Spleen (tissue), 11 donors: ENCODE measurements at regions not wholly inside any gene's neighbourhood (a gene's known extent, or its start where the extent isn't known, plus 50 kb on each side); places are given as distances from the start of the nearest gene placed in this dataset.

Experiments used
- DNase-seq: peaks from one replicate; pipeline ENCODE4 v3.0.0-alpha.2; 2020
- H3K27ac ChIP-seq, 8 donors: fragments of 200-600 bp; sonication (generic) in 7 of 8; 1 replicate in 4 of 8; 2 replicates in 4 of 8; pipeline versions ENCODE4 v1.5.0 to v1.8.0; 2016 to 2021; ENCODE audit warnings: inconsistent platforms in 4 of 8, mild to moderate bottlenecking in 4 of 8, moderate library complexity in 1 of 8
- H3K27me3 ChIP-seq, 7 donors: fragments of 200-600 bp; sonication (generic) in 6 of 7; replicated peaks in 1 of 7; 1 replicate in 4 of 7; 2 replicates in 3 of 7; pipeline versions ENCODE4 v1.5.0 to v1.8.0; 2016 to 2021; ENCODE audit warnings: inconsistent platforms in 3 of 7, mild to moderate bottlenecking in 1 of 7
- H3K36me3 ChIP-seq, 6 donors: fragments of 200-600 bp; sonication (generic) in 5 of 6; 1 replicate in 4 of 6; 2 replicates in 2 of 6; pipeline versions ENCODE4 v1.5.0 to v1.8.0; 2016 to 2021; ENCODE audit warnings: inconsistent platforms in 2 of 6
- H3K4me1 ChIP-seq, 6 donors: fragments of 200-600 bp; sonication (generic) in 5 of 6; 1 replicate in 3 of 6; 2 replicates in 3 of 6; pipeline versions ENCODE4 v1.5.0 to v1.8.0; 2016 to 2021; ENCODE audit warnings: inconsistent platforms in 3 of 6
- H3K4me3 ChIP-seq, 8 donors: fragments of 200-600 bp; sonication (generic) in 7 of 8; 1 replicate in 4 of 8; 2 replicates in 4 of 8; pipeline versions ENCODE4 v1.5.0 to v1.8.0; 2016 to 2021; ENCODE audit warnings: inconsistent platforms in 4 of 8, mild to moderate bottlenecking in 4 of 8, moderate library complexity in 2 of 8
- H3K9me3 ChIP-seq, 8 donors: fragments of 200-600 bp; sonication (generic) in 7 of 8; 1 replicate in 4 of 8; 2 replicates in 4 of 8; pipeline versions ENCODE4 v1.5.0 to v1.8.0; 2016 to 2021; ENCODE audit warnings: inconsistent platforms in 4 of 8
- CTCF ChIP-seq, 11 experiments: fragments of 200-600 bp in 7 of 11; fragments of 450-650 bp in 4 of 11; sonication (generic) in 4 of 11; IDR thresholded peaks in 8 of 11; conservative IDR thresholded peaks in 3 of 11; 1 replicate in 7 of 11; 2 replicates in 4 of 11; pipeline versions ENCODE4 v1.4.0 to v1.8.0; 2016 to 2021; ENCODE audit warnings: antibody characterized with exemption in 11 of 11, inconsistent platforms in 4 of 11, mild to moderate bottlenecking in 1 of 11
- POLR2A ChIP-seq, 3 donors: fragments of 450-650 bp; IDR thresholded peaks; one replicate each; pipeline ENCODE4 v1.5.1; 2017; ENCODE audit warnings: antibody characterized with exemption in 3 of 3, mild to moderate bottlenecking in 1 of 3
- POLR2AphosphoS5 ChIP-seq, 3 donors: sonication (generic); formaldehyde crosslinking; IDR thresholded peaks; one replicate each; pipeline ENCODE4 v1.5.1; 2017; ENCODE audit warnings: antibody characterized with exemption in 3 of 3
- WGBS, 5 donors: extraction: QIAGEN DNeasy Blood & Tissue Kit in 3 of 5; methylation state at CpG; one replicate each; pipeline versions ENCODE4 v1.1.5 to v1.1.7; 2013 to 2018; 5-methylcytosine and 5-hydroxymethylcytosine counted together
- intact Hi-C: fragments of 100-400 bp; cut with DNase I; formaldehyde crosslinking; loops from one replicate; pipeline ENCODE4 v1.15.0; 2023; ENCODE audit warnings: low total_unique reads
- donor health status: healthy with polysubstance abuse.
- donor health status: DM: no; HTN: no; CAD: no; lungs with moderate emphysema.
- donor health status: DM: no; HTN: no; CAD: no.
- donor health status: Bipolar disorder and iron deficiency.
- donor health status: healthy.
- donor health status: DM: no; HTN: no; CAD: no.
- donor health status: DM: yes; HTN: yes; CAD: no.

GRCh38 chr17:72284806-72285205 is 164.0 kb downstream of the SOX9 start:
- WGBS, 5 donors: 44 to 68% (median 56%) methylated on average over 4 of the region's 4 CpGs
- Histone ChIP-seq H3K9me3 (no peaks in the 10 kb centered on the region), H3K4me3 (no peak overlapping the region), H3K27ac (no peak overlapping the region), H3K36me3 (no peaks in the 10 kb centered on the region), H3K4me1 (no peaks in the 10 kb centered on the region), H3K27me3 (peaks cover 0 to 5% (median 0%) of the 10 kb centered on the region in 7 donors)
- DNase-seq: no peak
- intact Hi-C loops: no loop called here
- TF ChIP-seq POLR2A (IDR thresholded peaks at IDR 0.05) (no peak), CTCF (IDR thresholded peaks at IDR 0.05 in 8 of 11, conservative IDR thresholded peaks at IDR 0.05 in 3 of 11) (no peak), POLR2AphosphoS5 (IDR thresholded peaks at IDR 0.05) (no peak)

- H3K4me3 ChIP-seq: no peak overlapping the region
- H3K36me3 ChIP-seq: no peaks in the 10 kb centered on the region
- intact Hi-C loops: no loop called here
- H3K27me3 ChIP-seq: peaks cover 0 to 5% (median 0%) of the 10 kb centered on the region in 7 donors
- WGBS, 5 donors: 67 to 81% (median 74%) methylated on average over 4 of the region's 4 CpGs
- H3K9me3 ChIP-seq: no peaks in the 10 kb centered on the region
- TF ChIP-seq CTCF (IDR thresholded peaks at IDR 0.05 in 8 of 11, conservative IDR thresholded peaks at IDR 0.05 in 3 of 11): no peak
- TF ChIP-seq POLR2AphosphoS5 (IDR thresholded peaks at IDR 0.05): no peak
- no peak for TF ChIP-seq POLR2A (IDR thresholded peaks at IDR 0.05)
- no peak overlapping the region for H3K27ac ChIP-seq
- DNase-seq: no peak
- no peaks in the 10 kb centered on the region for H3K4me1 ChIP-seq
Observed at GRCh38 chr17:72287586-72287985, 166.8 kb downstream of the SOX9 start.

GRCh38 chr17:72294487-72294893 is 173.7 kb downstream of the SOX9 start:
- intact Hi-C loops: no loop called here
- TF ChIP-seq POLR2AphosphoS5 (IDR thresholded peaks at IDR 0.05): no peak
- TF ChIP-seq CTCF (IDR thresholded peaks at IDR 0.05 in 8 of 11, conservative IDR thresholded peaks at IDR 0.05 in 3 of 11): no peak
- no peak for TF ChIP-seq POLR2A (IDR thresholded peaks at IDR 0.05)
- Histone ChIP-seq H3K4me1 (no peaks in the 10 kb centered on the region), H3K27ac (no peak overlapping the region), H3K4me3 (no peak overlapping the region), H3K36me3 (no peaks in the 10 kb centered on the region), H3K9me3 (no peaks in the 10 kb centered on the region), H3K27me3 (peaks cover 0 to 28% (median 0%) of the 10 kb centered on the region in 7 donors)
- 79 to 89% (median 84%) methylated on average over 3 of the region's 3 CpGs for WGBS, 5 donors
- no peak for DNase-seq

GRCh38 chr17:72295916-72296315 is 175.1 kb downstream of the SOX9 start:
- intact Hi-C loops: no loop called here
- peaks cover 0 to 32% (median 0%) of the 10 kb centered on the region in 7 donors for H3K27me3 ChIP-seq
- H3K27ac ChIP-seq: no peak overlapping the region
- no peak for DNase-seq
- 82 to 89% (median 85%) methylated on average over 4 of the region's 4 CpGs for WGBS, 5 donors
- H3K4me1 ChIP-seq: no peaks in the 10 kb centered on the region
- H3K4me3 ChIP-seq: no peak overlapping the region
- TF ChIP-seq POLR2AphosphoS5 (IDR thresholded peaks at IDR 0.05): no peak
- TF ChIP-seq POLR2A (IDR thresholded peaks at IDR 0.05): no peak
- no peak for TF ChIP-seq CTCF (IDR thresholded peaks at IDR 0.05 in 8 of 11, conservative IDR thresholded peaks at IDR 0.05 in 3 of 11)
- no peaks in the 10 kb centered on the region for H3K36me3 ChIP-seq
- no peaks in the 10 kb centered on the region for H3K9me3 ChIP-seq
